ENCODE measurements at regions not wholly inside any gene's neighbourhood (a gene's known extent, or its start where the extent isn't known, plus 50 kb on each side); places are given as distances from the start of the nearest gene placed in this dataset.
A peak's percentile ranks its signal among the peaks of the same experiment; 100 is the strongest.

GRCh38 chr2:219701847-219702634 is 74.6 kb downstream of the SLC4A3 start:
- H3K27ac Mint-ChIP-seq (ENCODE audit: unreplicated experiment): no peak overlapping the region
- no peaks in the 10 kb centered on the region for H3K36me3 Mint-ChIP-seq (ENCODE audit: low read depth)
- H3K27me3 Mint-ChIP-seq (ENCODE audit: low read depth): peaks cover 5% of the 10 kb centered on the region
- no peak for DNase-seq (ENCODE audit: low read depth, low spot score)
- peaks cover 43% of the 10 kb centered on the region for H3K4me1 Mint-ChIP-seq
- H3K9me3 Mint-ChIP-seq: no peaks in the 10 kb centered on the region
- H3K4me3 Mint-ChIP-seq: no peak overlapping the region
- TF ChIP-seq CTCF (conservative IDR thresholded peaks at IDR 0.05): no peak

- Mint-ChIP-seq H3K36me3 (ENCODE audit: low read depth) (no peaks in the 10 kb centered on the region), H3K27me3 (ENCODE audit: low read depth) (peaks cover 2% of the 10 kb centered on the region), H3K9me3 (no peaks in the 10 kb centered on the region), H3K27ac (ENCODE audit: unreplicated experiment) (peak overlapping the region; percentile 21), H3K4me1 (peaks cover 39% of the 10 kb centered on the region), H3K4me3 (no peak overlapping the region)
- no peak for DNase-seq (ENCODE audit: low read depth, low spot score)
- TF ChIP-seq CTCF (conservative IDR thresholded peaks at IDR 0.05): no peak
These were observed 75.5 kb downstream of the SLC4A3 start for GRCh38 chr2:219702796-219703545.

- TF ChIP-seq CTCF (conservative IDR thresholded peaks at IDR 0.05): no peak
- peaks cover 20% of the 10 kb centered on the region for H3K4me1 Mint-ChIP-seq
- H3K4me3 Mint-ChIP-seq: no peak overlapping the region
These were observed 77.4 kb downstream of the SLC4A3 start for GRCh38 chr2:219704878-219705277.

GRCh38 chr2:219706823-219707281 is 79.4 kb downstream of the SLC4A3 start:
- peaks cover 3% of the 10 kb centered on the region for H3K9me3 Mint-ChIP-seq
- no peak for DNase-seq (ENCODE audit: low read depth, low spot score)
- no peak overlapping the region for H3K4me3 Mint-ChIP-seq

More at GRCh38 chr2:219704878-219705277, 77.4 kb downstream of the SLC4A3 start:
- Mint-ChIP-seq H3K27ac (ENCODE audit: unreplicated experiment) (no peak overlapping the region), H3K9me3 (no peaks in the 10 kb centered on the region), H3K27me3 (ENCODE audit: low read depth) (peaks cover 2% of the 10 kb centered on the region), H3K36me3 (ENCODE audit: low read depth) (no peaks in the 10 kb centered on the region)
- DNase-seq (ENCODE audit: low read depth, low spot score): no peak

More at GRCh38 chr2:219706823-219707281, 79.4 kb downstream of the SLC4A3 start:
- no peak for TF ChIP-seq CTCF (conservative IDR thresholded peaks at IDR 0.05)
- H3K4me1 Mint-ChIP-seq: peaks cover 20% of the 10 kb centered on the region
- no peaks in the 10 kb centered on the region for H3K27me3 Mint-ChIP-seq (ENCODE audit: low read depth)
- H3K36me3 Mint-ChIP-seq (ENCODE audit: low read depth): no peaks in the 10 kb centered on the region
- H3K27ac Mint-ChIP-seq (ENCODE audit: unreplicated experiment): no peak overlapping the region
